ENCODE measurements at regions not wholly inside any gene's neighbourhood (a gene's known extent, or its start where the extent isn't known, plus 50 kb on each side); places are given as distances from the start of the nearest gene placed in this dataset.

DNA sequence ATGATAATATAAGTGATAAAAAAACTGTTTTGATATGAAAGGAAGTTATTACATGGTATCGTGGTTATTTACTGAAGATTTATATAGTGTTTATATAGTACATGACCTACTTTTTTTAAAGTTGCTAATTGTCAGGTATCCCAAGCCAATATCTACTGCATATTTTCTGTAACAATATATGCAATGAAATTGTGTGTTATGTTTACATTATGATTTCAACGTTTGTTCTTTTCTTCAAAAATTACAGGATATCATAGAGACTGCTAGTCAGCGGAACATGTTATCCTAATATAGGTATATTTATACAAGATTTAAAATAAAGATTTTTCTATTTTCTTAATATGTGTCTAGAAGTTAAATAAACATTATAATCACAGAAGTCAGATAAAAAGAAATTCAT lies 167.5 kb upstream of the DPYD start:
- TF ChIP-seq, protein P1, sequence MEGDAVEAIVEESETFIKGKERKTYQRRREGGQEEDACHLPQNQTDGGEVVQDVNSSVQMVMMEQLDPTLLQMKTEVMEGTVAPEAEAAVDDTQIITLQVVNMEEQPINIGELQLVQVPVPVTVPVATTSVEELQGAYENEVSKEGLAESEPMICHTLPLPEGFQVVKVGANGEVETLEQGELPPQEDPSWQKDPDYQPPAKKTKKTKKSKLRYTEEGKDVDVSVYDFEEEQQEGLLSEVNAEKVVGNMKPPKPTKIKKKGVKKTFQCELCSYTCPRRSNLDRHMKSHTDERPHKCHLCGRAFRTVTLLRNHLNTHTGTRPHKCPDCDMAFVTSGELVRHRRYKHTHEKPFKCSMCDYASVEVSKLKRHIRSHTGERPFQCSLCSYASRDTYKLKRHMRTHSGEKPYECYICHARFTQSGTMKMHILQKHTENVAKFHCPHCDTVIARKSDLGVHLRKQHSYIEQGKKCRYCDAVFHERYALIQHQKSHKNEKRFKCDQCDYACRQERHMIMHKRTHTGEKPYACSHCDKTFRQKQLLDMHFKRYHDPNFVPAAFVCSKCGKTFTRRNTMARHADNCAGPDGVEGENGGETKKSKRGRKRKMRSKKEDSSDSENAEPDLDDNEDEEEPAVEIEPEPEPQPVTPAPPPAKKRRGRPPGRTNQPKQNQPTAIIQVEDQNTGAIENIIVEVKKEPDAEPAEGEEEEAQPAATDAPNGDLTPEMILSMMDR (tag by site-specific recombination; IDR thresholded peaks at IDR 0.05), result no peak
- TF ChIP-seq MZF1 (tag by site-specific recombination; IDR thresholded peaks at IDR 0.05; ENCODE audit: borderline replicate concordance), result no peak
- no peak for TF ChIP-seq REST (tag by site-specific recombination; IDR thresholded peaks at IDR 0.05)
- no peak for TF ChIP-seq KLF8 (tag by site-specific recombination; IDR thresholded peaks at IDR 0.05)
- no peak for TF ChIP-seq ZNF473 (tag by site-specific recombination; IDR thresholded peaks at IDR 0.05)
- no peak for TF ChIP-seq ZNF558 (tag by site-specific recombination; IDR thresholded peaks at IDR 0.05)
- no peak for TF ChIP-seq ZNF768 (tag by site-specific recombination; IDR thresholded peaks at IDR 0.05)
- no peak for TF ChIP-seq GLI2 (tag by site-specific recombination; IDR thresholded peaks at IDR 0.05; ENCODE audit: borderline replicate concordance, low read depth)
- TF ChIP-seq SP2 (tag by site-specific recombination; IDR thresholded peaks at IDR 0.05), result no peak
- TF ChIP-seq, protein P2, sequence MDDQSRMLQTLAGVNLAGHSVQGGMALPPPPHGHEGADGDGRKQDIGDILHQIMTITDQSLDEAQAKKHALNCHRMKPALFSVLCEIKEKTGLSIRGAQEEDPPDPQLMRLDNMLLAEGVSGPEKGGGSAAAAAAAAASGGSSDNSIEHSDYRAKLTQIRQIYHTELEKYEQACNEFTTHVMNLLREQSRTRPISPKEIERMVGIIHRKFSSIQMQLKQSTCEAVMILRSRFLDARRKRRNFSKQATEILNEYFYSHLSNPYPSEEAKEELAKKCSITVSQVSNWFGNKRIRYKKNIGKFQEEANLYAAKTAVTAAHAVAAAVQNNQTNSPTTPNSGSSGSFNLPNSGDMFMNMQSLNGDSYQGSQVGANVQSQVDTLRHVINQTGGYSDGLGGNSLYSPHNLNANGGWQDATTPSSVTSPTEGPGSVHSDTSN (CRISPR knock-in tag; IDR thresholded peaks at IDR 0.05), result no peak
